Dendritic cell treated with granulocyte-macrophage colony-stimulating factor and Interleukin-4, amounts not matched to agents 40 ng/mL and 50 ng/mL, for 4 days (primary cell): ENCODE measurements at regions not wholly inside any gene's neighbourhood (a gene's known extent, or its start where the extent isn't known, plus 50 kb on each side); places are given as distances from the start of the nearest gene placed in this dataset.

Experiments
- H3K27ac Mint-ChIP-seq: one replicate; pipeline ENCODE4 v1.8.0; 2022; ENCODE audit warnings: mild to moderate bottlenecking, mixed read lengths
- H3K27me3 Mint-ChIP-seq: one replicate; pipeline ENCODE4 v1.8.0; 2022; ENCODE audit warnings: mild to moderate bottlenecking, mixed read lengths
- H3K36me3 Mint-ChIP-seq: one replicate; pipeline ENCODE4 v1.8.0; 2022; ENCODE audit warnings: low read depth, mixed read lengths
- H3K4me1 Mint-ChIP-seq: one replicate; pipeline ENCODE4 v1.8.0; 2022; ENCODE audit warnings: low read depth, mixed read lengths
- H3K4me3 Mint-ChIP-seq: one replicate; pipeline ENCODE4 v1.8.0; 2022; ENCODE audit warnings: mild to moderate bottlenecking, moderate library complexity, mixed read lengths
- H3K9me3 Mint-ChIP-seq: one replicate; pipeline ENCODE4 v1.8.0; 2022; ENCODE audit warnings: mixed read lengths
- intact Hi-C: fragments of 100-400 bp; cut with micrococcal nuclease; formaldehyde crosslinking; loops from one replicate; pipeline ENCODE4 v1.15.0; 2022

- Mint-ChIP-seq H3K4me3 (no peak overlapping the region), H3K4me1 (peaks cover 20% of the 10 kb centered on the region), H3K27ac (no peak overlapping the region), H3K27me3 (peaks cover 5% of the 10 kb centered on the region), H3K9me3 (no peaks in the 10 kb centered on the region), H3K36me3 (no peaks in the 10 kb centered on the region)
- intact Hi-C loops, result no loop called here
Observed at GRCh38 chr15:87728998-87729397, 527.5 kb downstream of the NTRK3 start.

DNA sequence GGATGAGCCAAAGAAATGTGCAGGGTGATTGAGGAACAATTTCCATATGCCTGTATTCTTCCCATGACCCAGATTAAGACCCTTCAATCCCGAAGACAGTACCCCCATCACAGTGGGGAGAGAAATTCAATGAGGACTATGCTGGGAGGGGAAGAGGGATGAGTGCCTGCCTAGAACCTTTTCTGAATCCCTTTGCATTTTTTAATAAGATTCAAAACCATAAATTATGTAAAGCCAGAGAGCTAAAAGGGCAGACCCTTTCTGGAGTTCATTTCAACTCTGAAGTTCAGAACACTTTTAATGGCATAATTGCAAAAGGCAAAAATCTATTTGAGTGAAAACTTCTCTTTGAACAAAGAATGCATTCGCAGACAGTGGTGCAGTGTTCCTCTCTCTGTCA lies 529.5 kb downstream of the NTRK3 start:
- Mint-ChIP-seq H3K27ac (no peak overlapping the region), H3K36me3 (no peaks in the 10 kb centered on the region), H3K4me1 (peaks cover 28% of the 10 kb centered on the region), H3K27me3 (peaks cover 5% of the 10 kb centered on the region), H3K4me3 (no peak overlapping the region), H3K9me3 (no peaks in the 10 kb centered on the region)
- intact Hi-C loops, result no loop called here

DNA sequence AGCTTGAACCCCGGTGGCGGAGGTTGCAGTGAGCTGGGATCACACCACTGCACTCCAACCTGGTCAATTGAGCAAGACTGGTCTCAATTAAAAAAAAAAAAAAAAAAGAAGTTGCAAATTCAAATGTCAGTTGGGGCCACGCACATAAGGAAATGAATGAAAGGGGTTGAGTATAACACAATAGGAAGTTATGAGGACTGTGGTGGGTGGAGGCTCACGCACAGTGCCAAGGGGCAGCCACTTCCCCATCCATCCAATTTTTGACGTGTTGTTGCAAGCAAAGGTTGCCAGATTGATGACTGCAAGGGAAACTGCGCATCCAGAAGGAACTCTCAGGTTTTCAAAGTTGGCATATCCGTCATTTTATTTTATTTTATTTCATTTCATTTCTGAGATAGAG lies 532.2 kb downstream of the NTRK3 start:
- Mint-ChIP-seq H3K27me3 (peaks cover 5% of the 10 kb centered on the region), H3K4me1 (peaks cover 29% of the 10 kb centered on the region), H3K36me3 (no peaks in the 10 kb centered on the region), H3K9me3 (no peaks in the 10 kb centered on the region), H3K4me3 (no peak overlapping the region), H3K27ac (no peak overlapping the region)
- intact Hi-C loops, result no loop called here

GRCh38 chr15:87722941-87723691 lies 533.4 kb downstream of the NTRK3 start:
- Mint-ChIP-seq H3K36me3 (no peaks in the 10 kb centered on the region), H3K4me1 (peaks cover 27% of the 10 kb centered on the region), H3K4me3 (no peak overlapping the region), H3K27me3 (peaks cover 5% of the 10 kb centered on the region), H3K27ac (no peak overlapping the region), H3K9me3 (no peaks in the 10 kb centered on the region)
- intact Hi-C loops, result no loop called here

- no peaks in the 10 kb centered on the region for H3K36me3 Mint-ChIP-seq
- H3K4me1 Mint-ChIP-seq, result peaks cover 12% of the 10 kb centered on the region
- no peak overlapping the region for H3K27ac Mint-ChIP-seq
- H3K4me3 Mint-ChIP-seq, result no peak overlapping the region
- no peaks in the 10 kb centered on the region for H3K9me3 Mint-ChIP-seq
- H3K27me3 Mint-ChIP-seq, result peaks cover 4% of the 10 kb centered on the region
- intact Hi-C loops, result no loop called here
Observed at GRCh38 chr15:87720235-87720634, 536.3 kb downstream of the NTRK3 start.

GRCh38 chr15:87716422-87716821 lies 540.1 kb downstream of the NTRK3 start:
- intact Hi-C loops, result no loop called here
- H3K9me3 Mint-ChIP-seq, result no peaks in the 10 kb centered on the region
- peaks cover 6% of the 10 kb centered on the region for H3K4me1 Mint-ChIP-seq
- peaks cover 14% of the 10 kb centered on the region for H3K27me3 Mint-ChIP-seq
- H3K27ac Mint-ChIP-seq, result no peak overlapping the region
- H3K36me3 Mint-ChIP-seq, result no peaks in the 10 kb centered on the region
- H3K4me3 Mint-ChIP-seq, result no peak overlapping the region

- Mint-ChIP-seq H3K27ac (no peak overlapping the region), H3K36me3 (no peaks in the 10 kb centered on the region), H3K4me3 (no peak overlapping the region), H3K4me1 (peaks cover 7% of the 10 kb centered on the region), H3K9me3 (no peaks in the 10 kb centered on the region), H3K27me3 (peaks cover 17% of the 10 kb centered on the region)
- intact Hi-C loops, result no loop called here
Observed at GRCh38 chr15:87715252-87715651, 541.3 kb downstream of the NTRK3 start.

- Mint-ChIP-seq H3K27me3 (peaks cover 18% of the 10 kb centered on the region), H3K27ac (no peak overlapping the region), H3K4me1 (peaks cover 7% of the 10 kb centered on the region)
Observed at GRCh38 chr15:87713475-87713879, 543.1 kb downstream of the NTRK3 start.

DNA sequence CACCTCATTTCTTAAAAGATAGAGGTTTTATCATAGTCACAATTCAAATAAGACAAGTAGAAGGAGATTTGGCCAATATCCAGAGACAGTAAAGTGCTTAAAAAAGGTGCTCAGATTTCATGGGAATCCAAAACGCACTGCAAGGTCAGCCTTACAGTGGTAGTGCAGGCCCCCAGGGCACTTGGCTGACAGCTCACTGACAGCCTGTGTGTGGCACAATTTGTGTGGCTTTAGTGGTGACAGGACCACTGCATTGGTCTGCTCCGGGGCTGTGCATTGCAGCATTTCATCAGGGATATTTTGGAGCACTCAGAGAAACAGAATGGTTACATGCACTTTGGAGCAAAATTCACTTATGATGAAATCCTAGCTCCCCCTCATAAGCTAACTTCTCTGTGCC lies 544.3 kb downstream of the NTRK3 start:
- H3K27ac Mint-ChIP-seq, result no peak overlapping the region
- no peaks in the 10 kb centered on the region for H3K9me3 Mint-ChIP-seq
- H3K36me3 Mint-ChIP-seq, result no peaks in the 10 kb centered on the region
- H3K27me3 Mint-ChIP-seq, result peaks cover 21% of the 10 kb centered on the region
- no peak overlapping the region for H3K4me3 Mint-ChIP-seq
- intact Hi-C loops, result no loop called here
- peaks cover 7% of the 10 kb centered on the region for H3K4me1 Mint-ChIP-seq

More at GRCh38 chr15:87713475-87713879, 543.1 kb downstream of the NTRK3 start:
- H3K4me3 Mint-ChIP-seq, result no peak overlapping the region
- intact Hi-C loops, result no loop called here
- no peaks in the 10 kb centered on the region for H3K9me3 Mint-ChIP-seq
- no peaks in the 10 kb centered on the region for H3K36me3 Mint-ChIP-seq

DNA sequence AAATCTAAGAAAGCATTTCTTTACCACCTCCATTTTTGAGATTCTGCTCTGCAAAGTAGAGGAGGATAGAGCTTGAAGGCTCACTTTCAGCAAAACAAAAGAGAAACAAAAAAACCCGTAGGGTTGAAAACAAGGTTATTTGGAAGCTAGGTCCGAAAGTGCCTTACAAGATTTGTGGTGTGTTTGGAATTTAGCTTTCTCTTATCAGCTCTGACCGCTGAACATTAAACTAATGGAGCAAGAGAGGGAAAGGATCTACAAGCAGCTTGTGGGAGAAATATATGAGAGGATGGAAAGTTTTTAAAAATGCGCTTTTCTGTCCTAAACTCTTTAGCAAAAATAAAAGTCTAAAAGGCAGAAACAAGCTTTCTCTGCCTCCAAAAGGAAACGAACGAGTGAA lies 545.5 kb downstream of the NTRK3 start:
- peaks cover 7% of the 10 kb centered on the region for H3K4me1 Mint-ChIP-seq
- H3K27me3 Mint-ChIP-seq, result peaks cover 21% of the 10 kb centered on the region
- H3K9me3 Mint-ChIP-seq, result no peaks in the 10 kb centered on the region
- intact Hi-C loops, result no loop called here
- H3K4me3 Mint-ChIP-seq, result no peak overlapping the region
- H3K36me3 Mint-ChIP-seq, result no peaks in the 10 kb centered on the region
- no peak overlapping the region for H3K27ac Mint-ChIP-seq

GRCh38 chr15:87710406-87710805 lies 546.1 kb downstream of the NTRK3 start:
- intact Hi-C loops, result no loop called here
- Mint-ChIP-seq H3K4me1 (peaks cover 7% of the 10 kb centered on the region), H3K27ac (no peak overlapping the region), H3K4me3 (no peak overlapping the region), H3K36me3 (no peaks in the 10 kb centered on the region), H3K9me3 (no peaks in the 10 kb centered on the region), H3K27me3 (peaks cover 20% of the 10 kb centered on the region)

DNA sequence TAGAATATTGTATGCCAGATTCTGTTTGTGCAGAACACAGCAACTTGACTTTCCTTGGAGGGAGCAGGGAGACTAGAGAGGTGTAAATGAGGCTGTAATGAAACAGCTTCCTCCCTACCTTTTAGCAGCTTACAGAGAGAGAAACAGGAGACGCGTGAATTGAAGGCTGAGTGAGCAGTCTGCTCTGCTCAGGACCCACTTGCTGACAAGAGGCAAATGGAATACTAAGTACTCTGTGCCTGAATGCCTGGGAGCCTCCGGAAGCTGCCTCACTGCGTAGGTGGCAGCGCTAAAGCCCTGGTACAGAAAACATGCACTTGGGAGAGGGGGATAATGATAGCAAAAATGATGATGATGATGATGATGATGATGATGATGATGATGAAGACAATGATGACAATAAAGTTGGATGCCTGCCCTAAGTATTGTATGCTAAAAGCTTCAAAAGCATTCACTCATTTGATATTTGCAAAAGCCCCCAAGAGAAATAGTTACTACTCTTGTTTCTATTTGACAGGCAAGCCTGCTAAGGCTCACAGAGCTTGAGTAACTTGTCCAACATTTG lies 548.9 kb downstream of the NTRK3 start:
- peaks cover 7% of the 10 kb centered on the region for H3K4me1 Mint-ChIP-seq
- no peaks in the 10 kb centered on the region for H3K36me3 Mint-ChIP-seq
- intact Hi-C loops, result no loop called here
- H3K27me3 Mint-ChIP-seq, result peaks cover 20% of the 10 kb centered on the region
- H3K9me3 Mint-ChIP-seq, result no peaks in the 10 kb centered on the region
- no peak overlapping the region for H3K4me3 Mint-ChIP-seq
- H3K27ac Mint-ChIP-seq, result no peak overlapping the region

DNA sequence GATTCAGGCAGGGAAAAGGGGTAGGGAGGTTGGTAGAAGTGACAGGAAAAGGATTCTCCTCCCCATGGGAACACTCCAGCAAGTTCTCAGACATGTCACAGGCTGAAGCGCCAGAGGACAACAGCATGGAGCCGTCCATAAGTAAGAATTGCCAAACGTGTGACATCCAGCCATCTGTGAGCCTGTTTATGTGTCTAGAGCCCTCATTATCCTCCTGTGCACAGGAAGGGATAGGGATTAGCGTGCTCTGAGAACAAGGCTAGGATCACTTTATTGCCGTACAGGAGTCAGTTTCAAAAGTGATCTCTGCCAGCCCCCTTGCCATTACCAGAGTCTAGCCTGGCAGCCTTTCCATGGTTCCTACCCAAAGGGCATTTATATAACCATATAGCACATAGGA lies 549.5 kb downstream of the NTRK3 start:
- H3K27me3 Mint-ChIP-seq, result peaks cover 15% of the 10 kb centered on the region
- intact Hi-C loops, result no loop called here
- no peaks in the 10 kb centered on the region for H3K9me3 Mint-ChIP-seq
- no peaks in the 10 kb centered on the region for H3K36me3 Mint-ChIP-seq
- H3K4me3 Mint-ChIP-seq, result no peak overlapping the region
- H3K27ac Mint-ChIP-seq, result no peak overlapping the region
- H3K4me1 Mint-ChIP-seq, result peaks cover 7% of the 10 kb centered on the region

DNA sequence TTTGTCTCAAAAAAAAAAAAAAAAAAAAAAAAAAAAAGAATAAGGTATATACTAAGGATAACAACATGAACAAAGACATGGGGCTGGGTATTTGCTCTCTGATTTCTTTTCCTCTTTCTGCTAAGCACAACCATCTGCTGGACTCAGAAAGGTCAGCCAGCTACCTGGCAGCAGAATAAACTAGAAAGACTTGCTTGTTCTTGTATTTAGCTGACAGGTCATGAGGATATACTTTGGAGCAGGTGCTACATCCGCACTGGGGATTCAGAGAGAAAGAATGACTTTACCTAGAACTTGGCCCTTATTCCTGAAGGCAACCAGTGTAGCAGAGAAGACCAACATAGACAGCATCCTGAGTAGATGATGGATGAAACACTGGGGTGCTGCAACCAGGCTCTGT lies 550.5 kb downstream of the NTRK3 start:
- Mint-ChIP-seq H3K27me3 (peaks cover 16% of the 10 kb centered on the region), H3K27ac (no peak overlapping the region), H3K4me1 (peaks cover under 1% of the 10 kb centered on the region), H3K9me3 (no peaks in the 10 kb centered on the region), H3K4me3 (no peak overlapping the region), H3K36me3 (no peaks in the 10 kb centered on the region)
- intact Hi-C loops, result no loop called here

GRCh38 chr15:87704276-87704675 lies 552.3 kb downstream of the NTRK3 start:
- Mint-ChIP-seq H3K36me3 (no peaks in the 10 kb centered on the region), H3K4me3 (no peak overlapping the region), H3K27ac (no peak overlapping the region), H3K27me3 (peaks cover 16% of the 10 kb centered on the region), H3K4me1 (no peaks in the 10 kb centered on the region), H3K9me3 (no peaks in the 10 kb centered on the region)
- intact Hi-C loops, result no loop called here
